ENCODE measurements at regions not wholly inside any gene's neighbourhood (a gene's known extent, or its start where the extent isn't known, plus 50 kb on each side); places are given as distances from the start of the nearest gene placed in this dataset.

GRCh38 chr4:31557437-31557836 is 837.3 kb downstream of the PCDH7 start:
- TF ChIP-seq CTCF (conservative IDR thresholded peaks at IDR 0.05; ENCODE audit: low read depth, low read length) (no peak), EZH2 (IDR thresholded peaks at IDR 0.05; ENCODE audit: low read length, unreplicated experiment) (no peak), EZH2phosphoT487 (IDR thresholded peaks at IDR 0.05; ENCODE audit: borderline replicate concordance, low read length) (no peak)
